GM12878 (cell line): ENCODE measurements at regions not wholly inside any gene's neighbourhood (a gene's known extent, or its start where the extent isn't known, plus 50 kb on each side); places are given as distances from the start of the nearest gene placed in this dataset.
"Not testable (repeated sequence)": the region's sequence is repeated elsewhere in the genome, so short reads cannot be mapped to it uniquely, and the experiment has no call there.

Source experiments
- ATAC-seq: fragments of 200-7000 bp; cut with Tn5 transposase; 3 replicates; pipeline ENCODE4 v1.9.1; 2020; ENCODE audit warnings: mild to moderate bottlenecking, moderate library complexity
- BruUV-seq: library from RNA; stranded (reverse); fragments of 400-500 nt; replicated peaks from 2 replicates; lab custom pipeline; 2021; lab: Mats Ljungman, UMichigan
- CTCF ChIA-PET: fragments of 300-600 bp; sonication (Branson Sonifier 250); formaldehyde crosslinking; extraction: SDS; loops from one replicate; lab custom pipeline; 2021; ENCODE audit warnings: inconsistent platforms; lab: Yijun Ruan, JAX
- POLR2A ChIA-PET: fragments of 350-600 bp; formaldehyde crosslinking; extraction: SDS; loops from one replicate; lab custom pipeline; 2021; ENCODE audit warnings: inconsistent platforms; lab: Charles Lee
- RAD21 ChIA-PET: fragments of 300-600 bp; sonication (Branson Sonifier 250); formaldehyde crosslinking; loops from one replicate; lab custom pipeline; 2023; ENCODE audit warnings: antibody characterized with exemption; ENCODE audit not compliant: unreplicated experiment; lab: Charles Lee
- SMC1A ChIA-PET: fragments of 300-600 bp; sonication (Branson Sonifier 250); formaldehyde crosslinking; loops from one replicate; lab custom pipeline; 2023; ENCODE audit not compliant: unreplicated experiment, uncharacterized antibody; lab: Charles Lee
- DNase-seq: peaks from one replicate; pipeline ENCODE4 v3.0.0-alpha.2; 2011; ENCODE audit warnings: low read depth, low spot score
- FAIRE-seq: peaks from 3 replicates; lab custom pipeline; 2011; peaks lifted over from hg19 to GRCh38; lab: Jason Lieb, UNC
- H2AFZ ChIP-seq: 2 replicates; pipeline ENCODE4 v1.6.0; 2011; ENCODE audit warnings: low read depth, low read length, control low read depth; ENCODE audit not compliant: control insufficient read depth
- H3K27ac ChIP-seq: 2 replicates; pipeline ENCODE4 v1.5.1; 2011; ENCODE audit warnings: control low read depth; ENCODE audit not compliant: control insufficient read depth, insufficient read depth
- H3K27me3 ChIP-seq, 2 experiments: replicated peaks in 1 of 2; 2 replicates each; pipeline versions ENCODE4 v1.6.0 to v1.6.1; 2011; ENCODE audit warnings: low read length in 1 of 2; ENCODE audit not compliant: control insufficient read depth in 2 of 2, insufficient read depth in 2 of 2
- H3K36me3 ChIP-seq, 2 experiments: 2 replicates each; pipeline ENCODE4 v1.5.1; 2011; ENCODE audit warnings: low read length in 1 of 2; ENCODE audit not compliant: control insufficient read depth in 2 of 2, insufficient read depth in 2 of 2
- H3K4me1 ChIP-seq: 2 replicates; pipeline ENCODE4 v1.6.1; 2011; ENCODE audit warnings: mild to moderate bottlenecking, low read length, moderate library complexity, mixed read lengths; ENCODE audit not compliant: control insufficient read depth, insufficient read depth
- H3K4me2 ChIP-seq: 2 replicates; pipeline ENCODE4 v1.6.0; 2011; ENCODE audit warnings: control low read depth; ENCODE audit not compliant: control insufficient read depth, insufficient read depth
- H3K4me3 ChIP-seq: fragments of 200-600 bp; sonication (generic); 2 replicates; pipeline ENCODE4 v1.5.1; 2016
- H3K79me2 ChIP-seq: 2 replicates; pipeline ENCODE4 v1.6.0; 2011; ENCODE audit warnings: low read length; ENCODE audit not compliant: control insufficient read depth, insufficient read depth
- H3K9ac ChIP-seq: 2 replicates; pipeline ENCODE4 v1.8.0; 2011; ENCODE audit warnings: low read length, control low read depth, mixed read lengths; ENCODE audit not compliant: control insufficient read depth, insufficient read depth
- H3K9me3 ChIP-seq: replicated peaks from 3 replicates; pipeline ENCODE4 v1.5.1; 2011; ENCODE audit warnings: mild to moderate bottlenecking, low read length; ENCODE audit not compliant: control insufficient read depth, insufficient read depth
- H4K20me1 ChIP-seq: 2 replicates; pipeline ENCODE4 v1.6.0; 2011; ENCODE audit not compliant: control insufficient read depth, insufficient read depth
- CTCF ChIP-seq, 3 experiments: IDR thresholded peaks in 2 of 3; conservative IDR thresholded peaks in 1 of 3; 2 replicates each; pipeline ENCODE4 v1.5.1; 2011; ENCODE audit warnings: low read depth in 3 of 3, low read length in 3 of 3, mild to moderate bottlenecking in 3 of 3, control low read depth in 2 of 3, moderate library complexity in 2 of 3, inconsistent platforms in 1 of 3, mixed read lengths in 1 of 3; ENCODE audit not compliant: control insufficient read depth in 2 of 3, insufficient read depth in 1 of 3; ENCODE audit errors: extremely low read depth in 1 of 3
- ETV6 ChIP-seq, 2 experiments: fragments of 450-650 bp in 1 of 2; IDR thresholded peaks in 1 of 2; conservative IDR thresholded peaks in 1 of 2; 2 replicates each; pipeline ENCODE4 v1.6.1; 2014; ENCODE audit warnings: antibody characterized with exemption in 1 of 2, borderline replicate concordance in 1 of 2, low read depth in 1 of 2, mild to moderate bottlenecking in 1 of 2, moderate library complexity in 1 of 2
- HDGF ChIP-seq: fragments of 450-650 bp; IDR thresholded peaks from 2 replicates; pipeline ENCODE4 v1.6.1; 2016; ENCODE audit warnings: antibody characterized with exemption
- KDM1A ChIP-seq: fragments of 200-600 bp; sonication (generic); IDR thresholded peaks from 2 replicates; pipeline ENCODE4 v1.6.1; 2016; ENCODE audit warnings: borderline replicate concordance
- MEF2A ChIP-seq: IDR thresholded peaks from 2 replicates; pipeline ENCODE4 v1.6.1; 2011; ENCODE audit warnings: low read depth, mild to moderate bottlenecking, low read length, moderate library complexity; ENCODE audit not compliant: insufficient read depth
- PML ChIP-seq: IDR thresholded peaks from 2 replicates; pipeline ENCODE4 v1.6.1; 2012; ENCODE audit warnings: low read length, inconsistent platforms
- POLR2A ChIP-seq: IDR thresholded peaks from 2 replicates; pipeline ENCODE4 v1.6.1; 2011; ENCODE audit warnings: low read depth, mild to moderate bottlenecking, low read length
- RAD51 ChIP-seq: fragments of 450-650 bp; IDR thresholded peaks from 2 replicates; pipeline ENCODE4 v1.6.1; 2016; ENCODE audit warnings: moderate library complexity, mild to moderate bottlenecking, inconsistent platforms
- RCOR1 ChIP-seq: conservative IDR thresholded peaks from 2 replicates; pipeline ENCODE4 v1.6.1; 2012; ENCODE audit warnings: low read depth, low read length, improper control_type of control experiment
- RELB ChIP-seq: fragments of 450-650 bp; IDR thresholded peaks from 2 replicates; pipeline ENCODE4 v1.6.1; 2017; ENCODE audit warnings: low read depth, mild to moderate bottlenecking, moderate library complexity
- TBL1XR1 ChIP-seq: IDR thresholded peaks from 2 replicates; pipeline ENCODE4 v1.6.1; 2012; ENCODE audit warnings: low read depth, low read length, improper control_type of control experiment
- YY1 ChIP-seq: IDR thresholded peaks from 2 replicates; pipeline ENCODE4 v1.6.1; 2011; ENCODE audit warnings: low read depth, mild to moderate bottlenecking, low read length
- ZBED1 ChIP-seq: IDR thresholded peaks from 2 replicates; pipeline ENCODE4 v1.6.1; 2016; ENCODE audit warnings: borderline replicate concordance
- WGBS: methylation state at CpG from one replicate; pipeline ENCODE4 v1.1.6; 2016; ENCODE audit warnings: low lambda C conversion rate; ENCODE audit not compliant: insufficient replicate concordance, insufficient coverage; ENCODE audit errors: missing lambda C conversion rate; 5-methylcytosine and 5-hydroxymethylcytosine counted together
- in situ Hi-C: fragments of 300-500 bp; cut with MboI; formaldehyde crosslinking; loops from 9 replicates; pipeline ENCODE4 v1.14.3; 2018; ENCODE audit warnings: mixed read lengths
- intact Hi-C: fragments of 100-400 bp; cut with micrococcal nuclease; formaldehyde crosslinking; loops from one replicate; pipeline ENCODE4 v1.14.2; 2022; ENCODE audit not compliant: unreplicated experiment

DNA sequence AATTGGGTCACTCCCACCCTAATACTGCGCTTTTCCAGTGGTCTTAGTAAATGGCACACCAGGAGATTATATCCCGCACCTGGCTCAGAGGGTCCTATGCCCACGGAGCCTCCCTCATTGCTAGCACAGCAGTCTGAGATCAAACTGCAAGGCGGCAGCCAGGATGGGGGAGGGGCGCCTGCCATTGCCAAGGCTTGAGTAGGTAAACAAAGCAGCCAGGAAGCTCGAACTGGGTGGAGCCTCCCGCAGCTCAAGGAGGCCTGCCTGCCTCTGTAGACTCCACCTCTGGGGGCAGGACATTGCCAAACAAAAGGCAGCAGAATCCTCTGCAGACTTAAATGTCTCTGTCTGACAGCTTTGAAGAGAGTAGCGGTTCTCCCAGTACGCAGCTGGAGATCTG is 52.4 kb upstream of the PMPCB start:
- DNase-seq, in situ Hi-C loops, H3K27me3 ChIP-seq, CTCF ChIA-PET, ATAC-seq, H3K9me3 ChIP-seq, H3K4me3 ChIP-seq, H3K9ac ChIP-seq, POLR2A ChIA-PET, H3K4me2 ChIP-seq, H3K79me2 ChIP-seq, H3K36me3 ChIP-seq, H4K20me1 ChIP-seq, RAD21 ChIA-PET, BruUV-seq, FAIRE-seq, SMC1A ChIA-PET, H3K4me1 ChIP-seq, H3K27ac ChIP-seq, intact Hi-C loops, H2AFZ ChIP-seq: not testable (repeated sequence)
- WGBS = 72% methylated on average over 9 of the region's 9 CpGs

DNA sequence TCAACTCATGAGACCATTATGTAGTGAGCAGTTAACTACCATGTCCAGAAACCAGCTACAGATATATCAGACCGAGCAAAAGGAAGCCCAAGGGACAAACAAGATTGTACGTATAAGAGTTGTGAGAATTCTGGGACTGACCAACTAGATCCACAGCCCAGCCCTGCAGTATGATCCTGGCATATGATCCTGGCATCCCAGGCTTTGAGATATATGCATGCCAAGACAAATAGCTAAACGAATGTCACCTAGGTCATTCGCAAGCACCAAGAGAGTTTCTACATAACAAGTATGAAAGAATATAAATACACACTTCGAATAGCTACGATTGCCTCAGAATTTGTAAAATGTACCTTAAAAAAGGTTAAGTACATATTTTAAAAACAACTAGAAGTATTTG is 56.4 kb upstream of the PMPCB start:
- intact Hi-C loops = no loop called here
- ChIA-PET SMC1A (no interaction called here), POLR2A (no interaction called here), CTCF (no interaction called here), RAD21 (no interaction called here)
- Histone ChIP-seq H3K9me3 (no peaks in the 10 kb centered on the region), H3K4me1 (no peaks in the 10 kb centered on the region), H3K36me3 (no peaks in the 10 kb centered on the region), H3K4me3 (no peak overlapping the region), H4K20me1 (no peaks in the 10 kb centered on the region), H3K79me2 (no peaks in the 10 kb centered on the region), H3K9ac (no peak overlapping the region), H2AFZ (no peak overlapping the region), H3K4me2 (no peak overlapping the region), H3K27me3 (no peaks in the 10 kb centered on the region), H3K27ac (no peak overlapping the region)
- in situ Hi-C loops = no loop called here
- ATAC-seq = no peak
- no peak for FAIRE-seq
- WGBS = 76% methylated on average over 6 of the region's 6 CpGs
- BruUV-seq = no TSS peak
- DNase-seq = no peak
- TF ChIP-seq POLR2A (no peak), TBL1XR1 (no peak), ETV6 (conservative IDR thresholded peaks at IDR 0.05 in 1 of 2, IDR thresholded peaks at IDR 0.05 in 1 of 2; ENCODE audit: borderline replicate concordance in 1 of 2, low read depth in 1 of 2) (no peak), YY1 (no peak), KDM1A (no peak), RAD51 (no peak), CTCF (IDR thresholded peaks at IDR 0.05 in 2 of 3, conservative IDR thresholded peaks at IDR 0.05 in 1 of 3; ENCODE audit: control insufficient read depth in 2 of 3, extremely low read depth in 1 of 3, insufficient read depth in 1 of 3, low read depth in 3 of 3, low read length in 3 of 3) (no peak), PML (no peak), MEF2A (no peak), RCOR1 (no peak), HDGF (no peak), RELB (no peak), ZBED1 (no peak)
